Mucosa of rectum (tissue), 2 donors: ENCODE measurements at regions not wholly inside any gene's neighbourhood (a gene's known extent, or its start where the extent isn't known, plus 50 kb on each side); places are given as distances from the start of the nearest gene placed in this dataset.

Experiments used
- H3K27ac ChIP-seq, 2 donors: one replicate each; pipeline ENCODE4 v1.7.0; 2013; ENCODE audit warnings: inconsistent platforms in 2 of 2, low read depth in 2 of 2, low read length in 2 of 2
- H3K27me3 ChIP-seq, 2 donors: one replicate each; pipeline ENCODE4 v1.7.0; 2013; ENCODE audit warnings: low read length in 2 of 2; ENCODE audit not compliant: control insufficient read depth in 2 of 2, insufficient read depth in 2 of 2
- H3K36me3 ChIP-seq, 2 donors: one replicate each; pipeline ENCODE4 v1.7.0; 2013; ENCODE audit warnings: low read length in 2 of 2; ENCODE audit not compliant: control insufficient read depth in 2 of 2, insufficient read depth in 2 of 2
- H3K4me1 ChIP-seq, 2 donors: one replicate each; pipeline ENCODE4 v1.7.0; 2013; ENCODE audit warnings: low read length in 2 of 2, mild to moderate bottlenecking in 1 of 2; ENCODE audit not compliant: control insufficient read depth in 2 of 2, insufficient read depth in 2 of 2
- H3K4me3 ChIP-seq, 2 donors: one replicate each; pipeline ENCODE4 v1.7.0; 2013; ENCODE audit warnings: low read length in 2 of 2
- H3K9ac ChIP-seq, 2 donors: one replicate each; pipeline ENCODE4 v1.7.0; 2013; ENCODE audit warnings: low read length in 2 of 2, low read depth in 1 of 2, mild to moderate bottlenecking in 1 of 2
- H3K9me3 ChIP-seq, 2 donors: one replicate each; pipeline ENCODE4 v1.7.0; 2013; ENCODE audit warnings: low read length in 2 of 2; ENCODE audit not compliant: control insufficient read depth in 2 of 2
- donor health status: healthy.
- donor health status: Normal muscosa, but diverticular disease.

GRCh38 chr12:92539976-92540781, 162.6 kb upstream of the PLEKHG7 start:
- Histone ChIP-seq H3K9ac (no peak overlapping the region), H3K4me1 (peaks cover 26 to 31% of the 10 kb centered on the region in 2 donors), H3K27ac (peak overlapping the region; percentile 32 to 57), H3K27me3 (no peaks in the 10 kb centered on the region), H3K9me3 (no peaks in the 10 kb centered on the region), H3K4me3 (no peak overlapping the region), H3K36me3 (no peaks in the 10 kb centered on the region)

GRCh38 chr12:92539110-92539749, 163.6 kb upstream of the PLEKHG7 start:
- H3K9me3 ChIP-seq, result no peaks in the 10 kb centered on the region
- H3K27me3 ChIP-seq, result no peaks in the 10 kb centered on the region
- no peak overlapping the region for H3K9ac ChIP-seq
- H3K4me3 ChIP-seq, result no peak overlapping the region
- peaks cover 26% of the 10 kb centered on the region in 2 donors for H3K4me1 ChIP-seq
- no peaks in the 10 kb centered on the region for H3K36me3 ChIP-seq
- H3K27ac ChIP-seq, result peak overlapping the region; percentile 32 to 57

- no peak overlapping the region for H3K4me3 ChIP-seq
- H3K36me3 ChIP-seq, result no peaks in the 10 kb centered on the region
- H3K9me3 ChIP-seq, result no peaks in the 10 kb centered on the region
- no peak overlapping the region for H3K27ac ChIP-seq
- peaks cover 12% of the 10 kb centered on the region in 2 donors for H3K4me1 ChIP-seq
- no peaks in the 10 kb centered on the region for H3K27me3 ChIP-seq
- no peak overlapping the region for H3K9ac ChIP-seq
Observed at GRCh38 chr12:92537290-92537960, 165.4 kb upstream of the PLEKHG7 start.

- H3K27me3 ChIP-seq, result no peaks in the 10 kb centered on the region
- peaks cover 8 to 12% of the 10 kb centered on the region in 2 donors for H3K4me1 ChIP-seq
- no peak overlapping the region for H3K9ac ChIP-seq
- no peak overlapping the region for H3K27ac ChIP-seq
- no peaks in the 10 kb centered on the region for H3K36me3 ChIP-seq
- no peak overlapping the region for H3K4me3 ChIP-seq
- no peaks in the 10 kb centered on the region for H3K9me3 ChIP-seq
Observed at GRCh38 chr12:92535961-92536360, 166.8 kb upstream of the PLEKHG7 start.

DNA sequence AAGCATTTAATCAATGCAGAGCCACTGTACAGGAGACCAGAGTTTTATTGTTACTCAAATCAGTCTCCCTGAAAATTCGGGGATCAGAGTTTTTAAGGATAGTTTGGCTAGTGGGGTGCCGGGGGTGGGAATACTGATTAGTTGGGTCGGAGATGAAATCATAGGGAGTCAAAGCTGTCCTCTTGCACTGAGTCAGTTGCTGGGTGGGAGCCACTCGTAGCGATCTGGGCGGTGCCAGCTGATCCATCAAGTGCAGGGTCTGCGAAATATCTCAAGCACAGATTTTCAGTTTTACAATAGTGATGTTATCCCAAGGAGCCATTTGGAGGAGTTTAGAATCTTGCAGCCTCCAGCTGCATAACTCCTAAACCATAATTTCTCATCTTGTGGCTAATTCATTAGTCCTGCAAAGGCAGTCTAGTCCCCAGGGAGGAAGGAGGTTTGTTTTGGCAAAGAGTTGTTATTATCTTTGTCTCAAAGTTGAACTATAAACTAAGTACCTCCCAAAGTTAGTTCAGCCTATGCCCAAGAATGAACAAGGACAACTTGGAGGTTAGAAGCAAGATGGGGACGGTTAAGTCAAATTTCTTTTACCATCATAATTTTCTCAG, 169.4 kb upstream of the PLEKHG7 start:
- H3K27ac ChIP-seq, result no peak overlapping the region
- H3K9me3 ChIP-seq, result no peaks in the 10 kb centered on the region
- H3K9ac ChIP-seq, result no peak overlapping the region
- H3K27me3 ChIP-seq, result no peaks in the 10 kb centered on the region
- no peaks in the 10 kb centered on the region for H3K4me1 ChIP-seq
- no peaks in the 10 kb centered on the region for H3K36me3 ChIP-seq
- no peak overlapping the region for H3K4me3 ChIP-seq

GRCh38 chr12:92530706-92531105, 172.1 kb upstream of the PLEKHG7 start:
- no peaks in the 10 kb centered on the region for H3K36me3 ChIP-seq
- no peaks in the 10 kb centered on the region for H3K4me1 ChIP-seq
- no peak overlapping the region for H3K4me3 ChIP-seq
- H3K27ac ChIP-seq, result no peak overlapping the region
- H3K27me3 ChIP-seq, result no peaks in the 10 kb centered on the region
- no peak overlapping the region for H3K9ac ChIP-seq
- no peaks in the 10 kb centered on the region for H3K9me3 ChIP-seq

GRCh38 chr12:92529944-92530343, 172.8 kb upstream of the PLEKHG7 start:
- no peak overlapping the region for H3K9ac ChIP-seq
- no peak overlapping the region for H3K4me3 ChIP-seq
- no peak overlapping the region for H3K27ac ChIP-seq
- H3K9me3 ChIP-seq, result no peaks in the 10 kb centered on the region
- H3K27me3 ChIP-seq, result no peaks in the 10 kb centered on the region
- no peaks in the 10 kb centered on the region for H3K4me1 ChIP-seq
- H3K36me3 ChIP-seq, result no peaks in the 10 kb centered on the region

- Histone ChIP-seq H3K27ac (no peak overlapping the region), H3K4me3 (no peak overlapping the region), H3K9ac (no peak overlapping the region), H3K9me3 (no peaks in the 10 kb centered on the region), H3K36me3 (no peaks in the 10 kb centered on the region), H3K4me1 (no peaks in the 10 kb centered on the region), H3K27me3 (no peaks in the 10 kb centered on the region)
Observed at GRCh38 chr12:92528586-92528985, 174.2 kb upstream of the PLEKHG7 start.

GRCh38 chr12:92528097-92528496, 174.7 kb upstream of the PLEKHG7 start:
- no peaks in the 10 kb centered on the region for H3K27me3 ChIP-seq
- H3K4me3 ChIP-seq, result no peak overlapping the region
- H3K9me3 ChIP-seq, result no peaks in the 10 kb centered on the region
- H3K4me1 ChIP-seq, result no peaks in the 10 kb centered on the region
- H3K36me3 ChIP-seq, result no peaks in the 10 kb centered on the region
- H3K27ac ChIP-seq, result no peak overlapping the region
- H3K9ac ChIP-seq, result no peak overlapping the region

- no peaks in the 10 kb centered on the region for H3K27me3 ChIP-seq
- H3K4me1 ChIP-seq, result no peaks in the 10 kb centered on the region
- H3K9ac ChIP-seq, result no peak overlapping the region
- no peak overlapping the region for H3K4me3 ChIP-seq
- no peak overlapping the region for H3K27ac ChIP-seq
- no peaks in the 10 kb centered on the region for H3K9me3 ChIP-seq
- no peaks in the 10 kb centered on the region for H3K36me3 ChIP-seq
Observed at GRCh38 chr12:92524489-92524888, 178.3 kb upstream of the PLEKHG7 start.
